IPS DF 6.9 (cell line): ENCODE measurements at regions not wholly inside any gene's neighbourhood (a gene's known extent, or its start where the extent isn't known, plus 50 kb on each side); places are given as distances from the start of the nearest gene placed in this dataset.

Experiments
- DNase-seq: peaks from one replicate; pipeline ENCODE4 v3.0.0-alpha.2; 2013; ENCODE audit warnings: low read depth, low spot score
- H3K27ac ChIP-seq: one replicate; pipeline ENCODE4 v1.5.1; 2013; ENCODE audit warnings: low read length, control low read depth
- H3K27me3 ChIP-seq: 2 replicates; pipeline ENCODE4 v1.6.1; 2013; ENCODE audit warnings: mild to moderate bottlenecking, low read length; ENCODE audit not compliant: control insufficient read depth, insufficient read depth
- H3K36me3 ChIP-seq: 2 replicates; pipeline ENCODE4 v1.6.1; 2013; ENCODE audit warnings: low read length; ENCODE audit not compliant: control insufficient read depth, insufficient read depth
- H3K4me1 ChIP-seq: 2 replicates; pipeline ENCODE4 v1.6.1; 2013; ENCODE audit warnings: low read length; ENCODE audit not compliant: control insufficient read depth, insufficient read depth
- H3K4me3 ChIP-seq: 2 replicates; pipeline ENCODE4 v1.5.1; 2013; ENCODE audit warnings: mild to moderate bottlenecking, low read length
- H3K9me3 ChIP-seq: 2 replicates; pipeline ENCODE4 v1.6.1; 2013; ENCODE audit warnings: low read length, inconsistent platforms; ENCODE audit not compliant: control insufficient read depth, insufficient read depth
- WGBS: extraction: QIAGEN DNeasy Blood & Tissue Kit; methylation state at CpG from one replicate; pipeline ENCODE4 v1.1.7; 2013; ENCODE audit warnings: mixed read lengths, missing lambda C conversion rate; ENCODE audit not compliant: insufficient read length, insufficient coverage; 5-methylcytosine and 5-hydroxymethylcytosine counted together

- Histone ChIP-seq H3K4me3 (no peak overlapping the region), H3K27me3 (no peaks in the 10 kb centered on the region), H3K27ac (no peak overlapping the region), H3K36me3 (no peaks in the 10 kb centered on the region), H3K9me3 (no peaks in the 10 kb centered on the region), H3K4me1 (no peaks in the 10 kb centered on the region)
- no peak for DNase-seq
- WGBS, result no CpG with 5 or more reads among the region's 3 CpGs
Measured at GRCh38 chr15:85847031-85847430, 52.3 kb upstream of the KLHL25 start.

GRCh38 chr15:85849946-85850345 is 55.2 kb upstream of the KLHL25 start:
- Histone ChIP-seq H3K27ac (no peak overlapping the region), H3K9me3 (no peaks in the 10 kb centered on the region), H3K4me1 (no peaks in the 10 kb centered on the region), H3K4me3 (no peak overlapping the region), H3K36me3 (no peaks in the 10 kb centered on the region), H3K27me3 (no peaks in the 10 kb centered on the region)
- WGBS, result no CpG with 5 or more reads among the region's 11 CpGs
- DNase-seq, result no peak

- DNase-seq, result no peak
- H3K4me3 ChIP-seq, result no peak overlapping the region
- H3K36me3 ChIP-seq, result no peaks in the 10 kb centered on the region
- H3K27me3 ChIP-seq, result no peaks in the 10 kb centered on the region
- H3K4me1 ChIP-seq, result no peaks in the 10 kb centered on the region
- WGBS, result no CpG with 5 or more reads among the region's 3 CpGs
- H3K27ac ChIP-seq, result no peak overlapping the region
- H3K9me3 ChIP-seq, result no peaks in the 10 kb centered on the region
Measured at GRCh38 chr15:85852969-85853368, 58.2 kb upstream of the KLHL25 start.

- WGBS, result no CpG with 5 or more reads among the region's 11 CpGs
- no peak overlapping the region for H3K4me3 ChIP-seq
- DNase-seq, result peak; percentile 54
Measured at GRCh38 chr15:85854345-85855097, 59.8 kb upstream of the KLHL25 start.

GRCh38 chr15:85858586-85859375 is 64.1 kb upstream of the KLHL25 start:
- DNase-seq, result peak; percentile 55
- Histone ChIP-seq H3K9me3 (no peaks in the 10 kb centered on the region), H3K4me1 (peaks cover 3% of the 10 kb centered on the region; the same call in 1 of the 2 replicates), H3K27ac (no peak overlapping the region), H3K27me3 (no peaks in the 10 kb centered on the region), H3K36me3 (no peaks in the 10 kb centered on the region), H3K4me3 (peak overlapping the region; percentile 26; the same call in 1 of the 2 replicates)
- WGBS, result no CpG with 5 or more reads among the region's 19 CpGs

More at GRCh38 chr15:85854345-85855097, 59.8 kb upstream of the KLHL25 start:
- Histone ChIP-seq H3K9me3 (no peaks in the 10 kb centered on the region), H3K27ac (no peak overlapping the region), H3K4me1 (peaks cover 3% of the 10 kb centered on the region; the same call in 1 of the 2 replicates), H3K36me3 (no peaks in the 10 kb centered on the region), H3K27me3 (no peaks in the 10 kb centered on the region)

- Histone ChIP-seq H3K4me1 (peaks cover 3% of the 10 kb centered on the region; the same call in 1 of the 2 replicates), H3K27me3 (no peaks in the 10 kb centered on the region), H3K4me3 (no peak overlapping the region), H3K27ac (no peak overlapping the region), H3K9me3 (no peaks in the 10 kb centered on the region), H3K36me3 (no peaks in the 10 kb centered on the region)
- no CpG with 5 or more reads among the region's 3 CpGs for WGBS
- no peak for DNase-seq
Measured at GRCh38 chr15:85859671-85860070, 64.9 kb upstream of the KLHL25 start.

- no peaks in the 10 kb centered on the region for H3K9me3 ChIP-seq
- no peaks in the 10 kb centered on the region for H3K36me3 ChIP-seq
- no peaks in the 10 kb centered on the region for H3K27me3 ChIP-seq
- H3K4me3 ChIP-seq, result no peak overlapping the region
- WGBS, result no CpG with 5 or more reads among the region's 17 CpGs
- H3K4me1 ChIP-seq, result peaks cover 3% of the 10 kb centered on the region; the same call in 1 of the 2 replicates
- H3K27ac ChIP-seq, result no peak overlapping the region
- no peak for DNase-seq
Measured at GRCh38 chr15:85860394-85861161, 65.9 kb upstream of the KLHL25 start.

- peak; percentile 67 for DNase-seq
- no peak overlapping the region for H3K4me3 ChIP-seq
- H3K4me1 ChIP-seq, result no peaks in the 10 kb centered on the region; the same call in 1 of the 2 replicates
- no CpG with 5 or more reads among the region's 6 CpGs for WGBS
- no peaks in the 10 kb centered on the region for H3K36me3 ChIP-seq
- H3K27me3 ChIP-seq, result no peaks in the 10 kb centered on the region
- H3K9me3 ChIP-seq, result no peaks in the 10 kb centered on the region
- H3K27ac ChIP-seq, result no peak overlapping the region
Measured at GRCh38 chr15:85865070-85865684, 70.5 kb upstream of the KLHL25 start.

GRCh38 chr15:85867250-85867649 is 72.5 kb upstream of the KLHL25 start:
- H3K9me3 ChIP-seq, result no peaks in the 10 kb centered on the region
- no peak for DNase-seq
- no peak overlapping the region for H3K4me3 ChIP-seq
- H3K27ac ChIP-seq, result no peak overlapping the region
- no CpG with 5 or more reads among the region's 5 CpGs for WGBS
- H3K4me1 ChIP-seq, result no peaks in the 10 kb centered on the region; the same call in 1 of the 2 replicates
- no peaks in the 10 kb centered on the region for H3K36me3 ChIP-seq
- no peaks in the 10 kb centered on the region for H3K27me3 ChIP-seq

- H3K4me1 ChIP-seq, result no peaks in the 10 kb centered on the region; the same call in 1 of the 2 replicates
- H3K9me3 ChIP-seq, result no peaks in the 10 kb centered on the region
- no peak for DNase-seq
- H3K4me3 ChIP-seq, result no peak overlapping the region
- WGBS, result no CpG with 5 or more reads among the region's 4 CpGs
- H3K27me3 ChIP-seq, result no peaks in the 10 kb centered on the region
- no peaks in the 10 kb centered on the region for H3K36me3 ChIP-seq
- no peak overlapping the region for H3K27ac ChIP-seq
Measured at GRCh38 chr15:85869124-85869523, 74.4 kb upstream of the KLHL25 start.
